HCT116 (cell line): ENCODE measurements at regions not wholly inside any gene's neighbourhood (a gene's known extent, or its start where the extent isn't known, plus 50 kb on each side); places are given as distances from the start of the nearest gene placed in this dataset.

Experiments used
- ATAC-seq: fragments of 200-7000 bp; cut with Tn5 transposase; 2 replicates; pipeline ENCODE4 v1.9.1; 2020; ENCODE audit warnings: mild to moderate bottlenecking, moderate library complexity
- BruUV-seq: library from RNA; stranded (reverse); fragments of 400-500 nt; replicated peaks from 2 replicates; lab custom pipeline; 2021; lab: Mats Ljungman, UMichigan
- CTCF ChIA-PET: fragments of 300-600 bp; sonication (Branson Sonifier 250); formaldehyde crosslinking; loops from one replicate; lab custom pipeline; 2021; ENCODE audit warnings: antibody characterized with exemption; lab: Charles Lee
- POLR2A ChIA-PET: fragments of 300-600, 350-600 bp; sonication (Branson Sonifier 250); formaldehyde crosslinking; loops from one replicate; lab custom pipeline; 2021; ENCODE audit warnings: antibody characterized with exemption; lab: Charles Lee
- RAD21 ChIA-PET, 2 experiments: fragments of 300-600 bp; sonication (Branson Sonifier 250); formaldehyde crosslinking; loops; one replicate each; lab custom pipeline; 2023; ENCODE audit warnings: low total read pairs in 2 of 2; ENCODE audit not compliant: uncharacterized antibody in 2 of 2, unreplicated experiment in 2 of 2, low non-redundant PET in 1 of 2; lab: Charles Lee
- DNase-seq: peaks from one replicate; pipeline ENCODE4 v3.0.0-alpha.2; 2010; ENCODE audit warnings: low read depth, low spot score
- H2AFZ ChIP-seq: fragments of 200-600 bp; shearing (Covaris generic), sonication (generic); 2 replicates; pipeline ENCODE4 v1.6.1; 2017; ENCODE audit warnings: low read depth, mixed run types, mixed read lengths, antibody characterized with exemption, low read length; ENCODE audit not compliant: poor library complexity, severe bottlenecking
- H3K27ac ChIP-seq: 2 replicates; pipeline ENCODE4 v1.5.1; 2012; ENCODE audit warnings: low read depth, low read length
- H3K27me3 ChIP-seq: fragments of 200-600 bp; sonication (generic); 2 replicates; pipeline ENCODE4 v1.6.1; 2016; ENCODE audit warnings: mixed run types, low read length, mixed read lengths; ENCODE audit not compliant: insufficient read depth
- H3K36me3 ChIP-seq, 2 experiments: fragments of 200-500 bp in 1 of 2; fragments of 200-600 bp in 1 of 2; sonication (Bioruptor generic) in 1 of 2; sonication (generic) in 1 of 2; 2 replicates each; pipeline versions ENCODE4 v1.5.1 to v1.6.1; 2014 to 2016; ENCODE audit warnings: low read length in 2 of 2, inconsistent platforms in 1 of 2, mixed read lengths in 1 of 2, mixed run types in 1 of 2; ENCODE audit not compliant: insufficient read depth in 2 of 2, control insufficient read depth in 1 of 2
- H3K4me1 ChIP-seq, 2 experiments: fragments of 200-600 bp in 1 of 2; sonication (generic) in 1 of 2; 2 replicates each; pipeline versions ENCODE4 v1.5.1 to v1.6.1; 2012 to 2017; ENCODE audit warnings: low read length in 2 of 2, inconsistent platforms in 1 of 2, mild to moderate bottlenecking in 1 of 2, mixed read lengths in 1 of 2, mixed run types in 1 of 2, moderate library complexity in 1 of 2; ENCODE audit not compliant: insufficient read depth in 2 of 2, control insufficient read depth in 1 of 2
- H3K4me2 ChIP-seq: fragments of 200-600 bp; sonication (generic); 2 replicates; pipeline ENCODE4 v1.6.1; 2017; ENCODE audit warnings: mixed run types, low read length, mixed read lengths
- H3K4me3 ChIP-seq, 2 experiments: fragments of 200-600 bp in 1 of 2; sonication (generic) in 1 of 2; replicated peaks in 1 of 2; 2 replicates each; pipeline ENCODE4 v1.5.1; 2011 to 2016; ENCODE audit warnings: low read length in 2 of 2, control low read depth in 1 of 2, low read depth in 1 of 2, mild to moderate bottlenecking in 1 of 2, mixed read lengths in 1 of 2, mixed run types in 1 of 2
- H3K79me2 ChIP-seq: fragments of 200-600 bp; sonication (generic); 2 replicates; pipeline ENCODE4 v1.6.1; 2017; ENCODE audit warnings: mild to moderate bottlenecking, mixed run types, low read length, moderate library complexity, mixed read lengths; ENCODE audit not compliant: insufficient read depth
- H3K9ac ChIP-seq: fragments of 200-600 bp; sonication (generic); 2 replicates; pipeline ENCODE4 v1.6.1; 2016; ENCODE audit warnings: low read length, mixed read lengths
- H3K9me2 ChIP-seq: fragments of 200-600 bp; sonication (generic), shearing (Covaris generic); 2 replicates; pipeline ENCODE4 v1.6.1; 2017; ENCODE audit warnings: mixed run types, mild to moderate bottlenecking, moderate library complexity; ENCODE audit not compliant: insufficient read depth
- H3K9me3 ChIP-seq, 2 experiments: fragments of 200-500 bp in 1 of 2; fragments of 200-600 bp in 1 of 2; sonication (Bioruptor generic) in 1 of 2; sonication (generic) in 1 of 2; 2 replicates each; pipeline ENCODE4 v1.6.1; 2014 to 2017; ENCODE audit warnings: low read length in 2 of 2, mixed read lengths in 2 of 2, inconsistent platforms in 1 of 2, low read depth in 1 of 2, mild to moderate bottlenecking in 1 of 2, mixed run types in 1 of 2, moderate library complexity in 1 of 2; ENCODE audit not compliant: control insufficient read depth in 1 of 2, insufficient read depth in 1 of 2
- H4K20me1 ChIP-seq: fragments of 200-600 bp; sonication (generic), shearing (Covaris generic); 2 replicates; pipeline ENCODE4 v1.6.1; 2017; ENCODE audit warnings: mixed run types, mild to moderate bottlenecking, moderate library complexity; ENCODE audit not compliant: insufficient read depth
- CEBPB ChIP-seq: IDR thresholded peaks from 2 replicates; pipeline ENCODE4 v1.6.1; 2012; ENCODE audit warnings: low read depth
- EZH2phosphoT487 ChIP-seq: fragments of 200-600 bp; IDR thresholded peaks from 2 replicates; pipeline ENCODE4 v1.6.1; 2018; ENCODE audit warnings: antibody characterized with exemption, borderline replicate concordance
- FOSL1 ChIP-seq: IDR thresholded peaks from 2 replicates; pipeline ENCODE4 v1.6.1; 2012; ENCODE audit warnings: low read depth
- JUND ChIP-seq: IDR thresholded peaks from 2 replicates; pipeline ENCODE4 v1.6.1; 2012
- POLR2A ChIP-seq: IDR thresholded peaks from 2 replicates; pipeline ENCODE4 v1.7.0; 2011; ENCODE audit warnings: borderline replicate concordance; ENCODE audit not compliant: insufficient read depth, insufficient read length; ENCODE audit errors: extremely low read depth
- POLR2AphosphoS5 ChIP-seq: IDR thresholded peaks from 2 replicates; pipeline ENCODE4 v1.6.1; 2011; ENCODE audit warnings: mild to moderate bottlenecking, low read depth, low read length, moderate library complexity
- REST ChIP-seq: IDR thresholded peaks from 2 replicates; pipeline ENCODE4 v1.6.1; 2012; ENCODE audit warnings: low read depth
- SP1 ChIP-seq: IDR thresholded peaks from 2 replicates; pipeline ENCODE4 v1.6.1; 2012; ENCODE audit warnings: low read depth
- SRF ChIP-seq: IDR thresholded peaks from 2 replicates; pipeline ENCODE4 v1.6.1; 2012; ENCODE audit warnings: low read depth
- ZFX ChIP-seq: fragments of 450-650 bp; IDR thresholded peaks from 2 replicates; pipeline ENCODE4 v1.6.1; 2017
- ZNF274 ChIP-seq: fragments of 200-500 bp; sonication (Bioruptor generic); IDR thresholded peaks from 2 replicates; pipeline ENCODE4 v1.6.1; 2014; ENCODE audit warnings: mild to moderate bottlenecking, low read depth, low read length, inconsistent platforms
- intact Hi-C: fragments of 100-400 bp; cut with micrococcal nuclease; formaldehyde crosslinking; loops from 2 replicates; pipeline ENCODE4 v1.10.0; 2022
- TF ChIP-seq, protein P1 (sequence below): IDR thresholded peaks from 2 replicates; pipeline ENCODE4 v1.6.1; 2012

- BruUV-seq: no TSS peak
- H3K4me3 ChIP-seq: no peak overlapping the region
- peaks cover 18% of the 10 kb centered on the region; the same call in 1 of the 2 replicates for H3K27me3 ChIP-seq
- no peaks in the 10 kb centered on the region for H3K4me1 ChIP-seq
- no peak overlapping the region for H3K9ac ChIP-seq
- ChIA-PET RAD21 (no interaction called here), CTCF (no interaction called here), POLR2A (no interaction called here)
- no peaks in the 10 kb centered on the region for H3K9me2 ChIP-seq
- no peaks in the 10 kb centered on the region for H4K20me1 ChIP-seq
- DNase-seq (no peak), ATAC-seq (no peak)
- no peaks in the 10 kb centered on the region for H3K79me2 ChIP-seq
- no peak for TF ChIP-seq REST
- TF ChIP-seq CEBPB: no peak
- TF ChIP-seq SP1: no peak
- TF ChIP-seq SRF: no peak
- no peak for TF ChIP-seq FOSL1
- no peak for TF ChIP-seq ZNF274
- TF ChIP-seq POLR2AphosphoS5: no peak
- no peak for TF ChIP-seq JUND
- TF ChIP-seq EZH2phosphoT487: no peak
- TF ChIP-seq POLR2A: no peak
- TF ChIP-seq ZFX: no peak
- TF ChIP-seq, protein P1, sequence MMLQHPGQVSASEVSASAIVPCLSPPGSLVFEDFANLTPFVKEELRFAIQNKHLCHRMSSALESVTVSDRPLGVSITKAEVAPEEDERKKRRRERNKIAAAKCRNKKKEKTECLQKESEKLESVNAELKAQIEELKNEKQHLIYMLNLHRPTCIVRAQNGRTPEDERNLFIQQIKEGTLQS: no peak
- intact Hi-C loops: no loop called here
- H3K27ac ChIP-seq: no peak overlapping the region
- H3K36me3 ChIP-seq: no peaks in the 10 kb centered on the region
- no peak overlapping the region for H2AFZ ChIP-seq
- no peaks in the 10 kb centered on the region for H3K9me3 ChIP-seq
- H3K4me2 ChIP-seq: no peak overlapping the region
Observed at GRCh38 chr2:217279140-217279539, 419.3 kb upstream of the TNP1 start.
